ENCODE measurements at regions not wholly inside any gene's neighbourhood (a gene's known extent, or its start where the extent isn't known, plus 50 kb on each side); places are given as distances from the start of the nearest gene placed in this dataset.
"Not testable (repeated sequence)": the region's sequence is repeated elsewhere in the genome, so short reads cannot be mapped to it uniquely, and the experiment has no call there.

- H3K4me3 ChIP-seq (ENCODE audit: low read depth, low read length) = no peak overlapping the region
- H3K27me3 ChIP-seq (ENCODE audit: control insufficient read depth, insufficient read depth, low read length) = no peaks in the 10 kb centered on the region
- DNase-seq (ENCODE audit: low read depth) = no peak
- TF ChIP-seq CTCF (IDR thresholded peaks at IDR 0.05; ENCODE audit: insufficient read depth, low read length, poor library complexity, severe bottlenecking) = no peak
- H3K36me3 ChIP-seq (ENCODE audit: control insufficient read depth, insufficient read depth, low read length) = no peaks in the 10 kb centered on the region
Observed at GRCh38 chr2:176577054-176577453, 307.8 kb downstream of the MTX2 start.

- H3K27me3 ChIP-seq (ENCODE audit: control insufficient read depth, insufficient read depth, low read length); H3K4me3 ChIP-seq (ENCODE audit: low read depth, low read length); H3K36me3 ChIP-seq (ENCODE audit: control insufficient read depth, insufficient read depth, low read length); DNase-seq (ENCODE audit: low read depth): not testable (repeated sequence)
Observed at GRCh38 chr2:176578292-176578691, 309.1 kb downstream of the MTX2 start.

GRCh38 chr2:176579608-176580007 lies 310.4 kb downstream of the MTX2 start:
- no peaks in the 10 kb centered on the region for H3K36me3 ChIP-seq (ENCODE audit: control insufficient read depth, insufficient read depth, low read length)
- no peak overlapping the region for H3K4me3 ChIP-seq (ENCODE audit: low read depth, low read length)
- TF ChIP-seq CTCF (IDR thresholded peaks at IDR 0.05; ENCODE audit: insufficient read depth, low read length, poor library complexity, severe bottlenecking) = no peak
- DNase-seq (ENCODE audit: low read depth) = no peak
- no peaks in the 10 kb centered on the region for H3K27me3 ChIP-seq (ENCODE audit: control insufficient read depth, insufficient read depth, low read length)

GRCh38 chr2:176581557-176582165 lies 312.4 kb downstream of the MTX2 start:
- H3K4me3 ChIP-seq (ENCODE audit: low read depth, low read length) = no peak overlapping the region
- no peaks in the 10 kb centered on the region for H3K27me3 ChIP-seq (ENCODE audit: control insufficient read depth, insufficient read depth, low read length)
- H3K36me3 ChIP-seq (ENCODE audit: control insufficient read depth, insufficient read depth, low read length) = no peaks in the 10 kb centered on the region
- no peak for DNase-seq (ENCODE audit: low read depth)
- TF ChIP-seq CTCF (IDR thresholded peaks at IDR 0.05; ENCODE audit: insufficient read depth, low read length, poor library complexity, severe bottlenecking) = no peak

GRCh38 chr2:176582176-176582575 lies 312.9 kb downstream of the MTX2 start:
- no peak for TF ChIP-seq CTCF (IDR thresholded peaks at IDR 0.05; ENCODE audit: insufficient read depth, low read length, poor library complexity, severe bottlenecking)
- Histone ChIP-seq H3K36me3 (ENCODE audit: control insufficient read depth, insufficient read depth, low read length) (no peaks in the 10 kb centered on the region), H3K4me3 (ENCODE audit: low read depth, low read length) (no peak overlapping the region), H3K27me3 (ENCODE audit: control insufficient read depth, insufficient read depth, low read length) (no peaks in the 10 kb centered on the region)
- no peak for DNase-seq (ENCODE audit: low read depth)

GRCh38 chr2:176582990-176583481 lies 313.8 kb downstream of the MTX2 start:
- Histone ChIP-seq H3K27me3 (ENCODE audit: control insufficient read depth, insufficient read depth, low read length) (no peaks in the 10 kb centered on the region), H3K36me3 (ENCODE audit: control insufficient read depth, insufficient read depth, low read length) (no peaks in the 10 kb centered on the region), H3K4me3 (ENCODE audit: low read depth, low read length) (no peak overlapping the region)
- peak; percentile 98 for DNase-seq (ENCODE audit: low read depth)
- no peak for TF ChIP-seq CTCF (IDR thresholded peaks at IDR 0.05; ENCODE audit: insufficient read depth, low read length, poor library complexity, severe bottlenecking)
